Epidermal melanocyte (primary cell): ENCODE measurements at regions not wholly inside any gene's neighbourhood (a gene's known extent, or its start where the extent isn't known, plus 50 kb on each side); places are given as distances from the start of the nearest gene placed in this dataset.

ENCODE experiments used
- DNase-seq: peaks from one replicate; pipeline ENCODE4 v3.0.0; 2011; ENCODE audit warnings: low spot score; ENCODE audit not compliant: insufficient read length

- no peak for DNase-seq
Observed at GRCh38 chr9:80932947-80933780, 756.2 kb downstream of the TLE1 start.

- DNase-seq, result no peak
Observed at GRCh38 chr9:80932181-80932580, 757.2 kb downstream of the TLE1 start.

GRCh38 chr9:80931163-80931562, 758.2 kb downstream of the TLE1 start:
- DNase-seq, result no peak

- no peak for DNase-seq
Observed at GRCh38 chr9:80928697-80929096, 760.6 kb downstream of the TLE1 start.

GRCh38 chr9:80926611-80927010, 762.7 kb downstream of the TLE1 start:
- no peak for DNase-seq

GRCh38 chr9:80922544-80922943, 766.8 kb downstream of the TLE1 start:
- no peak for DNase-seq

- no peak for DNase-seq
Observed at GRCh38 chr9:80906728-80907127, 782.6 kb downstream of the TLE1 start.

- DNase-seq, result no peak
Observed at GRCh38 chr9:80899208-80899607, 790.1 kb downstream of the TLE1 start.

- no peak for DNase-seq
Observed at GRCh38 chr9:80893190-80893589, 796.2 kb downstream of the TLE1 start.

GRCh38 chr9:80892703-80893102, 796.6 kb downstream of the TLE1 start:
- no peak for DNase-seq

- DNase-seq, result no peak
Observed at GRCh38 chr9:80890124-80890523, 799.2 kb downstream of the TLE1 start.

- no peak for DNase-seq
Observed at GRCh38 chr9:80885894-80886293, 803.5 kb downstream of the TLE1 start.

- DNase-seq, result no peak
Observed at GRCh38 chr9:80883826-80884579, 805.3 kb downstream of the TLE1 start.

- DNase-seq, result no peak
Observed at GRCh38 chr9:80883426-80883825, 805.9 kb downstream of the TLE1 start.

GRCh38 chr9:80881940-80882339, 807.4 kb downstream of the TLE1 start:
- DNase-seq, result no peak

GRCh38 chr9:80881320-80881719, 808.0 kb downstream of the TLE1 start:
- no peak for DNase-seq

- no peak for DNase-seq
Observed at GRCh38 chr9:80878556-80878955, 810.8 kb downstream of the TLE1 start.

GRCh38 chr9:80875947-80876346, 813.4 kb downstream of the TLE1 start:
- no peak for DNase-seq

- no peak for DNase-seq
Observed at GRCh38 chr9:80874276-80874675, 815.1 kb downstream of the TLE1 start.

- no peak for DNase-seq
Observed at GRCh38 chr9:80873861-80874260, 815.5 kb downstream of the TLE1 start.

GRCh38 chr9:80871596-80871995, 817.8 kb downstream of the TLE1 start:
- DNase-seq, result no peak

- DNase-seq, result no peak
Observed at GRCh38 chr9:80867731-80868130, 821.6 kb downstream of the TLE1 start.
